HepG2 (cell line): ENCODE measurements at regions not wholly inside any gene's neighbourhood (a gene's known extent, or its start where the extent isn't known, plus 50 kb on each side); places are given as distances from the start of the nearest gene placed in this dataset.

Source experiments
- ATAC-seq: fragments of 200-7000 bp; cut with Tn5 transposase; 3 replicates; pipeline ENCODE4 v1.9.1; 2020; ENCODE audit warnings: mild to moderate bottlenecking, moderate library complexity
- BruUV-seq: library from RNA; stranded (reverse); fragments of 400-500 nt; replicated peaks from 2 replicates; lab custom pipeline; 2021; lab: Mats Ljungman, UMichigan
- CTCF ChIA-PET: fragments of 300-600 bp; formaldehyde crosslinking; extraction: SDS; loops from one replicate; lab custom pipeline; 2021; ENCODE audit warnings: low total read pairs, inconsistent platforms, low intra/inter-chr PET ratio; lab: Yijun Ruan, JAX
- POLR2A ChIA-PET: fragments of 350-600 bp; sonication (Branson Sonifier 250); formaldehyde crosslinking; loops from one replicate; lab custom pipeline; 2020; ENCODE audit warnings: antibody characterized with exemption, inconsistent platforms; lab: Yijun Ruan, JAX
- DNase-seq: peaks from one replicate; pipeline ENCODE4 v3.0.0-alpha.2; 2015; ENCODE audit warnings: low spot score
- FAIRE-seq: peaks from 3 replicates; lab custom pipeline; 2011; peaks lifted over from hg19 to GRCh38; lab: Jason Lieb, UNC
- H2AFZ ChIP-seq: one replicate; pipeline ENCODE4 v1.6.1; 2011; ENCODE audit warnings: low read length, inconsistent platforms
- H3K27ac ChIP-seq: fragments of 300-600 bp; 3 replicates; pipeline ENCODE4 v1.8.0; 2011; ENCODE audit warnings: mixed run types, mild to moderate bottlenecking, mixed read lengths, low read length, inconsistent platforms; ENCODE audit not compliant: insufficient read depth; ENCODE audit errors: extremely low read length
- H3K27me3 ChIP-seq, 2 experiments: fragments of 200-600 bp in 1 of 2; 2 replicates in 1 of 2; 3 replicates in 1 of 2; pipeline versions ENCODE4 v1.6.0 to v1.8.0; 2011; ENCODE audit warnings: low read length in 2 of 2, mild to moderate bottlenecking in 2 of 2, moderate library complexity in 2 of 2, inconsistent platforms in 1 of 2; ENCODE audit not compliant: insufficient read depth in 2 of 2, control insufficient read depth in 1 of 2
- H3K36me3 ChIP-seq, 2 experiments: fragments of 200-600 bp in 1 of 2; replicated peaks in 1 of 2; 2 replicates in 1 of 2; 3 replicates in 1 of 2; pipeline versions ENCODE4 v1.5.1 to v1.8.0; 2011; ENCODE audit warnings: low read length in 2 of 2, inconsistent platforms in 1 of 2; ENCODE audit not compliant: insufficient read depth in 2 of 2, control insufficient read depth in 1 of 2
- H3K4me1 ChIP-seq: 2 replicates; pipeline ENCODE4 v1.5.1; 2012; ENCODE audit warnings: low read length, inconsistent platforms; ENCODE audit not compliant: insufficient read depth
- H3K4me2 ChIP-seq: 2 replicates; pipeline ENCODE4 v1.6.0; 2011; ENCODE audit warnings: low read depth, low read length, inconsistent platforms
- H3K4me3 ChIP-seq, 3 experiments: fragments of 200-600 bp in 1 of 3; sonication (generic), shearing (Covaris generic) in 1 of 3; replicated peaks in 1 of 3; 2 replicates each; pipeline ENCODE4 v1.5.1; 2011 to 2016; ENCODE audit warnings: low read length in 3 of 3, inconsistent platforms in 2 of 3, low read depth in 2 of 3, mild to moderate bottlenecking in 2 of 3, control low read depth in 1 of 3, mixed read lengths in 1 of 3; ENCODE audit not compliant: insufficient read depth in 1 of 3
- H3K79me2 ChIP-seq: one replicate; pipeline ENCODE4 v1.6.1; 2011; ENCODE audit warnings: low read length, inconsistent platforms; ENCODE audit not compliant: insufficient read depth
- H3K9ac ChIP-seq: 2 replicates; pipeline ENCODE4 v1.6.0; 2011; ENCODE audit warnings: mild to moderate bottlenecking, low read depth, low read length, inconsistent platforms; ENCODE audit not compliant: insufficient read depth
- H3K9me3 ChIP-seq: 2 replicates; pipeline ENCODE4 v1.5.1; 2012; ENCODE audit warnings: mild to moderate bottlenecking, low read length
- H4K20me1 ChIP-seq: 2 replicates; pipeline ENCODE4 v1.6.0; 2011; ENCODE audit warnings: inconsistent platforms, mild to moderate bottlenecking, low read length, moderate library complexity; ENCODE audit not compliant: insufficient read depth
- ARID2 ChIP-seq: sonication (generic); formaldehyde crosslinking; IDR thresholded peaks from 2 replicates; pipeline ENCODE4 v1.8.1; 2022; ENCODE audit warnings: mild to moderate bottlenecking, missing genetic modification reagents, borderline replicate concordance
- ARNTL ChIP-seq: sonication (generic); formaldehyde crosslinking; IDR thresholded peaks from 2 replicates; pipeline ENCODE4 v1.4.0; 2020; ENCODE audit warnings: mild to moderate bottlenecking, missing genetic modification reagents
- CREB3 ChIP-seq: sonication (generic); formaldehyde crosslinking; IDR thresholded peaks from 2 replicates; pipeline ENCODE4 v1.5.0; 2020; ENCODE audit warnings: missing genetic modification reagents
- FOSL2 ChIP-seq: sonication (generic); formaldehyde crosslinking; IDR thresholded peaks from 2 replicates; pipeline ENCODE4 v1.4.0; 2020; ENCODE audit warnings: missing genetic modification reagents
- MAFF ChIP-seq: IDR thresholded peaks from 2 replicates; pipeline ENCODE4 v1.6.1; 2011; ENCODE audit warnings: low read depth, low read length, improper control_type of control experiment
- ZFX ChIP-seq: sonication (generic); formaldehyde crosslinking; IDR thresholded peaks from 2 replicates; pipeline ENCODE4 v1.4.0; 2020; ENCODE audit warnings: mild to moderate bottlenecking, low read depth, missing genetic modification reagents, moderate library complexity
- ZNF672 ChIP-seq: sonication (generic); formaldehyde crosslinking; IDR thresholded peaks from 2 replicates; pipeline ENCODE4 v1.8.1; 2022; ENCODE audit warnings: missing genetic modification reagents
- ZNF777 ChIP-seq: sonication (generic); formaldehyde crosslinking; IDR thresholded peaks from 2 replicates; pipeline ENCODE4 v1.4.0; 2020; ENCODE audit warnings: missing genetic modification reagents
- WGBS: methylation state at CpG from one replicate; pipeline ENCODE4 v1.1.6; 2017; ENCODE audit warnings: low lambda C conversion rate; 5-methylcytosine and 5-hydroxymethylcytosine counted together
- in situ Hi-C: cut with HindIII; loops from 2 replicates; pipeline ENCODE4 v1.10.0; 2017; ENCODE audit warnings: low pct_unique_long_range_greater_than_20kb; ENCODE audit not compliant: extremely low pct_ligation_motif_present
- intact Hi-C: fragments of 100-400 bp; cut with micrococcal nuclease; formaldehyde crosslinking; loops from one replicate; pipeline ENCODE4 v1.10.0; 2022; ENCODE audit not compliant: unreplicated experiment

DNA sequence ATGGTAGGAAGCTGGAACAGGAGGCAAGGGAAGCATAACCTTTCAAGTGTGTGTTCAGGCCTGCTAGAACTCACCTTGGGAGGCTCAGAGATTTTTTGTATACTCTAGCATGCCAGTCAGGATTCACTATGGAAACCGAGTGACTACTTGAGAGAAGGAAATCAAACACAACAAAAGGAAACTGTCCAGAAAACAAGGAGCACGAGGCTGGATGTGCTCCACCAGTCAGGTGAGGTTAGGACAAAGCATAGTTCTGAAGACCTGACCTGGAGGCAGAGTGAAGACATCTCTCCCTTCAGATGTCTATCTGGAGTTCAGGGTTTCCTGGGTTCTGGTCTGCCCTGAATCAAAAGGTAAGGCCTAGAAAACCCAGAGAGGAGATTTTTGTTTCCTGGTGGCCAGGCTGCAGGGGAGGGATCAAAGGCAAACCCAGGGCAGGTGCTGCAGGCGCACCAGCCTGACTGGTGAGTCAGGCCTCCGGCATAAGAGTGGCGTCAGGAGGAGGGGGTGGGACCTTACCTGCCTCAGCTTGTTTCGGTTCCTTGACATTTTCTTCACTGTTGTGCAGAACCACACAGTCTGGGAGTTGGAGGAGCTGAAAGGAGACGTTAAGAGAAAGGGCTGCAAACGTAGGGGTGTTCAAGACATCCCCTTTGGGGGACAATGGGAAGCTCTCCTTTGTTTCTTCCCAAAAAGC, 52.2 kb upstream of the OSBPL11 start:
- CTCF ChIA-PET = no interaction called here
- peak overlapping the region in 1 of 3 experiments; percentile 12; a peak in 1 of 6 replicates for H3K4me3 ChIP-seq
- no TSS peak for BruUV-seq
- H2AFZ ChIP-seq = no peak overlapping the region
- 23% methylated on average over 8 of the region's 8 CpGs for WGBS
- H4K20me1 ChIP-seq = no peaks in the 10 kb centered on the region
- no peak overlapping the region for H3K27ac ChIP-seq
- no peak for FAIRE-seq
- H3K9ac ChIP-seq = peak overlapping the region; percentile 13; the same call in 1 of the 2 replicates
- peaks cover 29% of the 10 kb centered on the region for H3K4me1 ChIP-seq
- H3K9me3 ChIP-seq = no peaks in the 10 kb centered on the region
- no peaks in the 10 kb centered on the region for H3K36me3 ChIP-seq
- TF ChIP-seq FOSL2 (CRISPR knock-in tag) = peak; percentile 29; the same call in 1 of the 2 replicates
- no peak for TF ChIP-seq ZNF672 (CRISPR knock-in tag)
- no peak for TF ChIP-seq ARID2 (CRISPR knock-in tag)
- TF ChIP-seq, all 625 proteins: peak for 1
- DNase-seq (no peak), ATAC-seq (peak; percentile 49; the same call in 2 of the 3 replicates)
- Histone ChIP-seq H3K79me2 (no peaks in the 10 kb centered on the region), H3K4me2 (peak overlapping the region; percentile 50), H3K27me3 (no peaks in the 10 kb centered on the region; a peak in 2 of 5 replicates)
- intact Hi-C loops = no loop called here
- POLR2A ChIA-PET = interaction anchor here (0.6 kb wide), 1 partner anchor 36 kb away, joined by 4 read pairs; no protein-coding TSS in a partner anchor
- in situ Hi-C loops = no loop called here

DNA sequence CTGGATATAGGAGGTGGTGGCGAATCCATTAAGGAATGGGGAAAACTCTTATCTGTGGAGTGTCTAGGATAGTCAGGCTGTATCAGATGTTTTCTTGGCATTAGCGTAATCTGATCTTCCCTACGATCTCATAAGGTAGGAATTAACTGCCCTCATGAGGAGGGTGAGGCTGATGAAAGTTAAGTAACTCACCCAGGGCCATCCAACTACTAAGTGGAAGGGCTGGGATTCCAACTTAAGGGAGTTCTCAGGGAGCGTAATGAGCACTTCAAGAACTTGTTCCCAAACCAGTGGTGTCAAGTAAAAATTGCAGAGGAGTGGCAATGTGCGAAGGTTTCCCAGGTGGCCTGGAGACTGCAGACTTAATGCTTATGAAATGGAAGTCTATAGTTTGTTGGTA, 55.9 kb upstream of the OSBPL11 start:
- Histone ChIP-seq H4K20me1 (no peaks in the 10 kb centered on the region), H3K9ac (no peak overlapping the region), H3K79me2 (no peaks in the 10 kb centered on the region), H3K4me3 (no peak overlapping the region), H3K9me3 (no peaks in the 10 kb centered on the region), H3K27ac (no peak overlapping the region), H2AFZ (no peak overlapping the region), H3K4me2 (no peak overlapping the region), H3K27me3 (no peaks in the 10 kb centered on the region; a peak in 2 of 5 replicates), H3K4me1 (peaks cover 15% of the 10 kb centered on the region; the same call in 1 of the 2 replicates), H3K36me3 (no peaks in the 10 kb centered on the region)
- BruUV-seq = no TSS peak
- DNase-seq (no peak), FAIRE-seq (no peak), ATAC-seq (no peak)
- intact Hi-C loops = no loop called here
- ChIA-PET POLR2A (no interaction called here), CTCF (no interaction called here)
- in situ Hi-C loops = no loop called here
- WGBS = 53% methylated on average over 5 of the region's 5 CpGs
- TF ChIP-seq ZFX (CRISPR knock-in tag) (no peak), MAFF (no peak), CREB3 (CRISPR knock-in tag) (no peak), ZNF777 (CRISPR knock-in tag) (no peak), ARNTL (no peak)
